Glutamatergic neuron (in vitro differentiated cells): ENCODE measurements at regions not wholly inside any gene's neighbourhood (a gene's known extent, or its start where the extent isn't known, plus 50 kb on each side); places are given as distances from the start of the nearest gene placed in this dataset.

Experiments used
- DNase-seq: peaks from one replicate; pipeline ENCODE4 v3.0.0; 2022
- H3K27ac Mint-ChIP-seq: one replicate; pipeline ENCODE4 v1.8.0; 2020; ENCODE audit warnings: mild to moderate bottlenecking, mixed read lengths, inconsistent platforms; ENCODE audit not compliant: unreplicated experiment
- H3K27me3 Mint-ChIP-seq: one replicate; pipeline ENCODE4 v1.8.0; 2020; ENCODE audit warnings: mild to moderate bottlenecking, moderate library complexity, mixed read lengths, inconsistent platforms; ENCODE audit not compliant: unreplicated experiment
- H3K36me3 Mint-ChIP-seq: one replicate; pipeline ENCODE4 v1.8.0; 2020; ENCODE audit warnings: mild to moderate bottlenecking, mixed read lengths, inconsistent platforms; ENCODE audit not compliant: unreplicated experiment
- H3K4me1 Mint-ChIP-seq: one replicate; pipeline ENCODE4 v1.8.0; 2020; ENCODE audit warnings: mild to moderate bottlenecking, low read depth, mixed read lengths, inconsistent platforms; ENCODE audit not compliant: unreplicated experiment
- H3K4me3 Mint-ChIP-seq: one replicate; pipeline ENCODE4 v1.8.0; 2020; ENCODE audit warnings: mild to moderate bottlenecking, mixed read lengths, inconsistent platforms; ENCODE audit not compliant: unreplicated experiment
- H3K9me3 Mint-ChIP-seq: one replicate; pipeline ENCODE4 v1.8.0; 2020; ENCODE audit warnings: mild to moderate bottlenecking, moderate library complexity, mixed read lengths, inconsistent platforms; ENCODE audit not compliant: unreplicated experiment
- CTCF ChIP-seq: fragments of 200-600 bp; sonication (generic); IDR thresholded peaks from one replicate; pipeline ENCODE4 v1.5.0; 2021; ENCODE audit not compliant: partially characterized antibody, unreplicated experiment

DNA sequence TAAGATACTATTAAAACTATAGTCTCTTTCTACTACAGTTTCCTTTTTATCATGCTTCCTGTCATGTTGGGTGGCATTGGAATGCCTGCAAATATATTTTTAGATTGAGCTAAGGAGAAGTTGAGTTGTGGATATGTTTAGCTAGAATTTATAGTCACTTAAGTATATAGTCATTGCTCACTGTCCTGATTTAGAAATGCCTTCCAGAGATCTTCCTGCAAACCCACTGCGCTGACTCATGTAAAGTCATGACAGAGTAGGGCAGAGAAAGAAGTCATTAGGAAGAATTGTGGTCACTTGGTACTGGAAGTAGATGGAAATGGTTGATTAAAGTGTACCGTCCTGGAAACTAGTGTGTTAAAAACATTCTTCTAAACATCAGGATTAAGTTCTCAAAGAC is 490.3 kb upstream of the PABPC4L start:
- H3K27ac Mint-ChIP-seq = no peak overlapping the region
- H3K4me3 Mint-ChIP-seq = no peak overlapping the region
- no peaks in the 10 kb centered on the region for H3K27me3 Mint-ChIP-seq
- DNase-seq = no peak
- peaks cover 8% of the 10 kb centered on the region for H3K4me1 Mint-ChIP-seq
- no peaks in the 10 kb centered on the region for H3K36me3 Mint-ChIP-seq
- H3K9me3 Mint-ChIP-seq = peaks cover 2% of the 10 kb centered on the region
- TF ChIP-seq CTCF = no peak

GRCh38 chr4:134687646-134688628 is 486.3 kb upstream of the PABPC4L start:
- H3K4me1 Mint-ChIP-seq = no peaks in the 10 kb centered on the region
- TF ChIP-seq CTCF = no peak
- no peaks in the 10 kb centered on the region for H3K36me3 Mint-ChIP-seq
- H3K4me3 Mint-ChIP-seq = no peak overlapping the region
- peaks cover 2% of the 10 kb centered on the region for H3K9me3 Mint-ChIP-seq
- no peak for DNase-seq
- no peak overlapping the region for H3K27ac Mint-ChIP-seq
- no peaks in the 10 kb centered on the region for H3K27me3 Mint-ChIP-seq

DNA sequence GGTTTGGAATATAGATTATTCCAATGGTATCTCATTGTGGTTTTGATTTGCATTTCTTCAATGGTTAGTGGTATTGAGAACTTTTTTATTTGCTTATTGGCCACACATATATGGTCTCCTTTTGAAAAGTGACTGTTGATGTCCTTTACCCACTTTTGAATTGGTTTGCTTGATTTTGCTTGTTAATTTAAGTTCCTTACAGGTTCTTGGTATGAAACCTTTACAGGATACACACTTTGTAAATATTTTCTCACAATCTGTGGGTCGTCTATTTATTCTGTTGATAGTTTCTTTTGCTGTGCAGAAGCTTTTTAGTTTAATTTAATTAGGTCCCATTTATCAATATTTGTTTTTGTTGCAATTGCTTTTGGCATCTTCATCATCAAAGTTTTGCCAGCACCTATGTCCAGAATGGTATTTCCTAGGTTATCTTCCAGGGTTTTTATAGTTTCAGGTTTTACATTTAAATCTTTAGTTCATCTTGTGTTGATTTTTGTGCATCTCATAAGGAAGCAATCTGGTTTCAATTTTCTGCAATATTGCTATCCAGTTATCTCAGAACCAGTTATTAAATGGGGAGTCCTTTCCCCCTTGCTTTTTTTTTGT is 475.7 kb upstream of the PABPC4L start:
- Mint-ChIP-seq H3K9me3 (peaks cover 2% of the 10 kb centered on the region), H3K4me1 (no peaks in the 10 kb centered on the region), H3K4me3 (no peak overlapping the region), H3K27me3 (peaks cover 3% of the 10 kb centered on the region), H3K36me3 (no peaks in the 10 kb centered on the region), H3K27ac (no peak overlapping the region)
- no peak for DNase-seq
- no peak for TF ChIP-seq CTCF

DNA sequence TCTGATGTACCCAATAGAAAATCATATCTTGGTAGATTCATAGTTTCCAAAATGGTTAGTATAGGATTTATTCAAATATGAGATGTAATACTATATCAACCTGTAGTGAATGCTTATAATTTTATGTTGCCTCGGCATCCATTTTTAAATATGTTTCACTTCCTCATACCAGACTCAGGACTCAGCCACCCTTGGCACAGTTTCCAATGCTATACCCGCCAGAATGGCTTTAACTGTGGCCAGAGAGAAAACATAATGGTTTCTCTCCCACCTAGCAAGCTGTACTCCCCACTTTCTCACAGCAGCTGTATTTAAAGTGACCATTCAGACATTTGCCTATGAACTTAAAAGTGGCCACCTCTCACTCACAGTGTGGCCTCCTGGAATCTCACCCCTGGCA is 466.6 kb upstream of the PABPC4L start:
- no peak overlapping the region for H3K4me3 Mint-ChIP-seq
- no peaks in the 10 kb centered on the region for H3K4me1 Mint-ChIP-seq
- peaks cover 4% of the 10 kb centered on the region for H3K36me3 Mint-ChIP-seq
- DNase-seq = no peak
- H3K27me3 Mint-ChIP-seq = peaks cover 2% of the 10 kb centered on the region
- TF ChIP-seq CTCF = no peak
- H3K9me3 Mint-ChIP-seq = no peaks in the 10 kb centered on the region
- no peak overlapping the region for H3K27ac Mint-ChIP-seq

GRCh38 chr4:134666640-134667039 is 465.1 kb upstream of the PABPC4L start:
- Mint-ChIP-seq H3K27ac (no peak overlapping the region), H3K4me3 (no peak overlapping the region), H3K9me3 (no peaks in the 10 kb centered on the region), H3K4me1 (no peaks in the 10 kb centered on the region), H3K36me3 (peaks cover 4% of the 10 kb centered on the region), H3K27me3 (peaks cover 2% of the 10 kb centered on the region)
- DNase-seq = no peak
- TF ChIP-seq CTCF = no peak
